ENCODE measurements at regions not wholly inside any gene's neighbourhood (a gene's known extent, or its start where the extent isn't known, plus 50 kb on each side); places are given as distances from the start of the nearest gene placed in this dataset.
"Not testable (repeated sequence)": the region's sequence is repeated elsewhere in the genome, so short reads cannot be mapped to it uniquely, and the experiment has no call there.

DNA sequence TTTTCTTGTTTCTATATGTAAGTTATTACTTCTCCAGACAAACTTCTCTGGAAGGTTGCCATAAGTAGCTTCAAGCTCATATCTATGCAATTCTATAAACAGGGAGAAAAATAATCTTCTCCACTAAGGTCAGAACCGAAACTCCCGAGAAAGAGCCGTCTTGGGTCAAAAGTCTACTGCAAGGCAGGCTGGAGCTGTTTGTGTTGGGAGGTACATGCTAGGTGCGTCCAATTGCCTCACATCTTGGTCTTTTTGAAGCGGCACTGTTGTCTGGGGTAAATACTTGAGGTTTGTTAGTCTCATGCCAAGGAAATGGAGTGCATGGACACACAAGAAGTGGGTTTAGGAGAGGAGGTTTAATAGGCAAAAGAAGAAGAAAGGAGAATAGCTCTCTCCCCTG is 674.7 kb upstream of the TMEM132C start:
- DNase-seq, result no peak

DNA sequence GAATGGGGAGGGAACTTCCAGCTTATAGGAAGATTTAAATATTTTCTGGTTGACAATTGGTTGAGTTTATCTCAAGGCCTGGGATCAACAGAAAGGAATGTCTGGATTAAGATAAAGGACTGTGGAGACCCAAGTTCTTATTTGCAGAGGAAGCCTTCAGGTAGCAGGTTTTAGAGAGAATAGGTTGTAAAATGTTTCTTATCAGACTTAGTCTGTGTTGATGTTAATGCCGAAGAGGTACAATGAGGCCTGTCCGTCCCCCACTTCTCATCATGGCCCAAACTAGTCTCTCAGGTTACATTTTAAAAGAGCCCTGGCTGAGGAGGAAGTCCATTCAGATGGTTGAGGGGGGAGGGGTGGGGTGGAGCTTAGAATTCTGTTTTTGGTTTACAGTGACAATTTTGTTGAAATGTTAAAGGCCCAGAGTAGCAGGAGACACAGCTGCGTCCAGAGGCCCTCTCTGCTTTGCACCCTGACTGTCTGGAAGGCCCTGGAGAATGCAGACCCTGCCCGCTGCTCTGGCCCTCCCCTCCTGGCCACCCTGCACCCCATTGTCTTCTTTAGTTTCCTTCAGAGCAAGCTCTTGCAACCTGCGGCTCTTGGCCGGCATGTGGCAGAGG is 672.5 kb upstream of the TMEM132C start:
- no peak for DNase-seq

DNA sequence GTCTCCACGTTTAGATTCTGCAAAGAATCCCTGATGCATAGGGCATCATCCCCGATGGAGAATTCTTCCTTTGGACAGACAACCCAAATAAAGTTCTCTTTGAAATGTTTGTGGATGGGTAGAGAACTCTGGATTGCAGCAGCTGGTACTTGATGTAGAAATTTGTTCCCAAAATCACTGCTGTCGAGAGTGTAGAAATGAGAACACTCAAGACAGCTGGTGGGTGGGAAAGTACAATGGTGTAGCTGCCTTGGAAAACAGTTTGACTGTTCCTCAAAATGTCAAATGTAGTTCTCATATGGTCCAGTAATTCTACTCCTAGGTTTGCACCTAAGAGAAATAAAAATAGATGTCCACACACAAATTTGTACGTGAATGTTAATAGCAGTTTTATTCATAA is 671.5 kb upstream of the TMEM132C start:
- no peak for DNase-seq

DNA sequence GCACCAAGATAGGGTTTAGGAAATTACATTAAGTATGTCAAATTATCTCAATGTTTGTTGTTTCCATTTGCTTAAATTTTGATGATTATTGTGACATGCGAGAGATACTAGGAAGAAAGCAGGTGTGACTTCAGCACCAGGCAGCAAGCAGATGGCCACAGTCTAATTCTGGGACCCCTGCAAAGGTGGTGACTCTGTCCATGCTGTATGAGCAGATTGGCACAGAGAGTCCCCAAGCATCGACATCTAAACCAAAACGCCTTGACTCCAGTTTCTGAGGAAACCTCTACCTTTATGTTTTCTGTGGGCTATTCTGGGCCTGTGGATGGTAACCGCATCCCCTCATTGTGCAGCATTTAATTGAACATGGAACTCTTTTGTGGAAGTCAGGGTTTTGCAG is 670.1 kb upstream of the TMEM132C start:
- no peak for DNase-seq

DNA sequence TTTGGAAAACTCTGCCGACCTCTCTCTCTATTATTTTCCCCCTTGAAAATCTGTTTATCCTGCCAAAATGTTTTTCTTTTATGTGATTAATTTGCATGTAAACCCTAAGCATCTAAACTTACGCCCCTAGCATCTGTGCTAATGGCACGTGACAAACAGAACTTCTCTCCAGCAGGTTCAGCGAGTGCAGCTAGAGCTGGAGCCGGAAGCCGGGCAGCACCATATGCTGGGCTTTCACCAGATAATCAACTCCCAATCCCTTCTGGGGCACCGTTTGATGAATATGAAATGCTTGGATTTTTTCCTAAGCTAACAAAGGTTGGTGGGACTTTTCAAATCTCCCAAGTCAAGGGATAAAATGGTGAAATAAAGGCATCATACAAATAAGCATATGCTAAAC is 667.5 kb upstream of the TMEM132C start:
- no peak for DNase-seq

DNA sequence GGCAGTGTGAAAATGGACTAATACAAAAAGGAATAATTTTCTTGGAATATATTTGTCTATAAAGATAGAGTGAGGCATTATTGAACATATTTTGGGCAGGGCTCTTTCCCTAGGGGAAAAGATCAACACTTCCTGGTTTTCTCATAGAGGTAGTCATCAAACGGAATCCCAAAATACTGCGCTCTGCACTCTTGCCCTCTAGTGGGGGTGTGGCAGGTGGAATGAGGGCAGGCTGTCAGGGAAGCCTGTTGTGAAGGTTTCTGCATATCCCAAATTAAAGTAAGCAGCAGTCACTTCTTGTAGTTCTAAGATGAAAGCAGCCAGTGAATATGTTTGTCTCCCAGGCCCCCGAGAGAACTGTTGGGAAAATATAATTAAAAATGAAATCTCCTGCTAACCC is 666.8 kb upstream of the TMEM132C start:
- DNase-seq, result no peak

DNA sequence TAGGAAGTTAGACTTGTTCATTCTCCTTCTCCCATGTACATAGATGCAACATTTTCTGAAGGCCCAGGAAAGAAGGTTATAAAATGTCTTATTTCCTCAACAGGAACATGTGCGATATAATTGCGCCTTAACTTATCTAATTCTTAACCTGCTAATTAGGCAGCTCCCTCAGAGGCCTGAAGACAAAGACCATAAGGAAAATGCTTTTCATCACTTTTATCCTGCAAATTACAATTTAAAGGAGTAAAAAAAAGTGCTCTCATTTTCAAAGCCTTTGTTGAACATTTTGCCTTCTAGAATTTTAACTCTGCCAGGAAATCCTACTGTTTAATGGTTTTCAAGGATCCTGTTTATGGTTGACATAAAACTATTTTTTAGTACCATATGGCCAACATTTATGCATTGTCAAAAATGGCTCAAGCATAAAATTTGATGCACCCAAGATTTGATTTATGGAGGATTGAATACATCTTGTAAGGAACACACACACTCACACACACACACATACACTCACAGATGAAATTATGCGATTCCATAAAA is 660.4 kb upstream of the TMEM132C start:
- no peak for DNase-seq

DNA sequence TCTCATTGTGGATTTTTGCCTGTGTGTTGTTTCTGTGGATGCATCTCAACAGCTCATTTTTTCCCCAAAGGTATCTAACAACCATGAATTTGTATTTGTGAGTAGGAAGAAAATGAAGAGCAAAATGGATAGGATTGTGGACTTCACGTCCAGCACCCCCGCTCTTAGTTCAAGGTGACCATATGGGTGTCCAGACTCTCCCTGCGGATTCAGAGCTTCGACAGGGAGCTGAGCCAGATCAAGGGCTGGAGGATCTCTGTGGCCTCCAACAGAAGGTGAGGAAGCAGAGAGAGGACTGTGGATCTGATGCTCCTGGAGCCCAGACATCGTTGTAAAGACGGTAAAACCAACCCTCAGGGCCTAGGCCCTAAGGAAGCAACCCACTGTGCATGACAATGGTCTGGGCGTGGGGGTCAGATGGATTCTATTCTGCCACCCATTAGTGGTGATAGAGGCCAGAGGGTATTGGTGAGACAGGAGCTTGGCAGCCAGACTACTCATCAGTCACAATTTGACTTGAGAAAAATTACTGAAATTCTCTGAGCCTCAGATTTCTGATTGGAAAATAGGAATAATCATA is 659.7 kb upstream of the TMEM132C start:
- no peak for DNase-seq

DNA sequence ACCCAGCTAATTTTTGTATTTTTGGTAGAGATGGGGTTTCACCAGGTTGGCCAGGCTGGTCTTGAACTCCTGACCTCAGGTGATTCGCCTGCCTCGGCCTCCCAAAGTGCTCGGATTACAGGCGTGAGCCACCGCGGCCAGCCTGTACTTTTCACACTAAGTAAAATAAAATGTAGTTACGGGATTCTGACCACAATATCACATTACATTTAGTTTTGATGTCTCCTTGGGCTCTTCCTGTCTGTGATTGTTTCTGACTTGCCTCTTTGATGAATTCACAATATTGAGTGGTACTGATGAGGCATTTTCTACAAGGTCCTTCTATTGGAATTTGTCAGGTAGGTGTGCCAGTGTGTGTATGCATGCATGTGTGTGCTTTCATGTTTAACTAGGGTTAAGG is 658.6 kb upstream of the TMEM132C start:
- not testable (repeated sequence) for DNase-seq

DNA sequence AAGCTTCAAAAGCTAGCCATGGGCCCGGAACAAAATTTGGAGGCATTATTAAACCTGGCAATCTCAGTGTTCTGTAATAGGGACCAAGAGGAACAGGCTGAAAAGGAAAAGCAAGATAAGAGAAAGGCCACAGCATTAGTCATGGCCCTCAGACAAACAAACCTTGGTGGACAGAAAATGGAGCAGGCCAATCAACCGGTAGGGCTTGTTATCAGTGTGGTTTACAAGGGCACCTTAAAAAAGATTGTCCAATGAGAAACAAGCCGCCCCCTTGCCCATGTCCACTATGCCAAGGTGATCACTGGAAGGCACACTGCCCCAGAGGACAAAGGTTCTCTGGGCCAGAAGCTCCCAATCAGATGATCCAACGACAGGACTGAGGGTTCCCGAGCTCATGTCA is 653.9 kb upstream of the TMEM132C start:
- DNase-seq, result no peak

DNA sequence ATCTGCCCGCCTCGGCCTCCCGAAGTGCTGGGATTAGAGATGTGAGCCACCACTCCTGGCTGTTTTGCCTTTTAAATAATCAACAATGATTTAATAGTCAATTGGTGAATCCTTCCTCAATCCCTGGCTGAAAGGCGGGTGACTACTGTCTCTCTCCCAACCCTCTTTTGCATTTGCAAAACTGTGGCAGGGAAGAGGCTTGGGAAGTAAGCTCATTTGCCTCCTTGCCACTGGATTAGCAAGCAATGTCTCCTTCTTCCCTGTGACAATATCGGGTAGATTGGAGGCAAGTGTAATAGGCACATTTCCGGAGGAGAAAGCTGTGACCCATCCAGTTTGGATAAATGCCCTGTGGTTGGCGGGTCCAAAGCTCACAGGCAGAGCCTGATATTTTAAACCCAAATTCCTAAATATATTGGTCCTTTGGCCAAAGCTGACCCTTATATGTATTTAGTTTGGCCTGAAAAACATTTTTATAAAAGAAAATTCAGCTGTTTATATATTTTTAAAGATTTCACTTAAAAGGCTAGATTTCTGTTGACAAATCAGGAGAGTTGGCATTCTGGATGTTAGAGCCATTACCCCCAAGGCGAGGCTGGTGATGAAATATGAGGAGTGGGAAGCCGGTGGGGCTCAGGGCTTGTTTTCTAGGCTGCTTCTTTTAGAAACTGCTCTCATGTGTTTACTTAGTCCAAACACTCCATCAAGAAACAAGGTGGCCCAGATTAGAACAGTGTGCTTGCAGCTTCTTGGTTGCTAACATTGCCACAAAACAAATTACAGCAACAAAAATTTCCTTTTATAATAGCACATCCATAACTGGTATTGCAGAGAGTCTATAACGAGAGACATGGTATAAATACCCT is 646.9 kb upstream of the TMEM132C start:
- no peak for DNase-seq

DNA sequence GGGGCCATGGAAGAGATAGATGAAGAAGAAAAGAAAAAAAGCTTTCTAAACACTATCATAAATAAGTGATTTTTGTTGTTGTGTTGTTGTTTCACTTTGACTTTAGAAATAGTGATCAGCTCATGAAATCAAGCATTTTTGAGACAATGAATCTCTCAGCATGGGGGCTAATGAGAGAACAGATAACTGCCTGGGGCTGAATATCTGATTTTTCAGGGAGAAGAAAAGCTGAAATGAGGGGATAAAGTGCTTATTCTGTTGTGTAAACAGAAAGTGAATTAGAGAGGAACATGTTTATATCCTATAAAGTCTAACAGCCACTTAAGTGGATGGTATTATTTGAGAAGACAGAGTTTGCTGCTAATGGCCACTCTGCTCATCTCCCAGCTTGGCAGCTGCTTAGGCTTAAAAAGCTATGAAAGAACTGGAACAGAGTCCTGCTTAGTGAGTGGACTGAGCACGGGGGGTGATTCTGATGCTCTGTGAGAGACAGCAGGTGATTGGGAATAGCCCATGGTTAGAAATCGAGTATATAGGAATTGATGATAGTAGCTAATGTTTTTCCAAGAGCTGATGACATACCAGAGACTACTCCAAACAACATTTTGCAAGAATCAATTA is 646.1 kb upstream of the TMEM132C start:
- DNase-seq, result peak; percentile 34

DNA sequence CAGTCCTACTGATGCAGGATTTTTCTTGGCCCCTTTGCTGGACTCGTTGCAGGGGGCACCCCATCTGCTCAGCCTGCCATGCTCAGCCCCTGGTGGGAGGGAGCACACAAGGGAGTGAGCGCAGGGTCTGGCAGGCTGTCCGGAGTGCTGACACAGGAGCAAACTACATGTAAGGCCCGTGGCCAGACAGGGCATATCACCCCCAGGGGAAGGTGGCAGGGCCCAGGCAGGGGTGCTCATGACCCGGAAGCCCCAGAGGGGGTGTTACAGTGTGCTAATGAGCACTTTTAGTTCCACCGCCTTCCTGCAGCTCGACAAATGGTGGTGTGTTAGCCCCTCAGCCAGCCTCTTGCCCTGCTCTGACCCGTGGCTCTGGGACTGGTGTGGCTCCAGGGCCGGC is 645.6 kb upstream of the TMEM132C start:
- DNase-seq, result no peak

DNA sequence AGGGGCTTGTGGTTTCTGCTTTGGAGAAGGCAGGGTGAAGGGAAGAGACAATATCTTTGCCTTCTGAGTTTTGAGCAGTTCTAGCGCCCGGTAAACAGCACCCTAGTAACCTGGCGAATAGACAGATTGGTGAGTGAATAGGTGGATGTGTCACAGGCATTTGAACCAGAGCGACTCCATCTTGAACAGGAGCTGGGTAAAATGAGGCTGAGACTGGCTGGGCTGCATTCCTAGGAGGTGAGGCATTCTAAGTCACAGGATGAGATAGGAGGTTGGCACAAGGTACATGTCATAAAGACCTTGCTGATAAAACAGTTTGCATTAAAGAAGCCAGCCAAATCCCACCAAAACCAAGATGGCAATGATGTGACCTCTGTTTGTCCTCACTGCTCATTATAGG is 643.6 kb upstream of the TMEM132C start:
- DNase-seq, result no peak

DNA sequence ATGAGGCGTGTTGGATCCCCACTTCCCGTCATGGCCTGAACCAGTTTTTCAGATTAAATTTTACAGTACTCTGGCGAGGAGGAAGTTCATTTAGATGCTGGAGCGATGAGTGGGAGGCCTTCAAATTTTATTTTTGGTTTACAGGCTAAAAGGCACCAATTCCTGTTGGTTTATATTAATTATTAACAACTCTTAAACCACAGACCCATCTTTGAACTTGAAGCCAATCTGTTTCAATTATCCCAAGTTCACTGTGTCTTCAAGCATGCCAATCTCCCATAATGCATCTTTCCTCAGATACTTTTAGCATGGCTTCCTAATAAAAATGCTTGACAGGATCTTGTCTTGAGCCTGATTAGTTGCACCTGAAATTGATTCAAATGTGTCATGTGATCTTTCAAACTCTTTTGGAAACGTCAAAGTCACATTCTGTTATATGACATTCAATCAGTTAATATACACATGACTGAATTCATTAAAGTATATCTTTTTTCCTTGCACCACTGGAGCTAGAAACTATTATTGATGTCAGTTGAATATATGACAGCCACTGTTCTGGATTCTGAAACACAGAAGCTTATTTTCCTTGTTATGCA is 641.7 kb upstream of the TMEM132C start:
- DNase-seq, result no peak

DNA sequence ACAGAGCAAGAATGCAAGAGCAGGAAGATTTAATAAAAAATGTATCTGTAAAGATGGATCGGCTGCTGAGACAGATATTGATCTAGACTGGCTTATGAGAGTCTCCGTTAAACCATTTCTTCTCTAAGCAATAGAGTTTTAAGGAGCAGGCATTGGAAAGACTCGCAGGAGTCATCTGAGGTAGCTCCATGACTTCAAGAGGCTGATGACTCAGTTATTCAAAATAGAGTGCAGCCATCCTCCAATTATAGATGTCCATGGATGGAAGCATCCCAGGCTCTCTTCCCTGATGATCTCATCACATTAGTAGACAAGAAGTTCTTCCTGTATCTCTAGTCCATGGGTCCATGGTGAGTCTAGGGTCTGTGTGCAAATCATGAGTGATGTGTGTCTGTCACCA is 638.3 kb upstream of the TMEM132C start:
- no peak for DNase-seq

DNA sequence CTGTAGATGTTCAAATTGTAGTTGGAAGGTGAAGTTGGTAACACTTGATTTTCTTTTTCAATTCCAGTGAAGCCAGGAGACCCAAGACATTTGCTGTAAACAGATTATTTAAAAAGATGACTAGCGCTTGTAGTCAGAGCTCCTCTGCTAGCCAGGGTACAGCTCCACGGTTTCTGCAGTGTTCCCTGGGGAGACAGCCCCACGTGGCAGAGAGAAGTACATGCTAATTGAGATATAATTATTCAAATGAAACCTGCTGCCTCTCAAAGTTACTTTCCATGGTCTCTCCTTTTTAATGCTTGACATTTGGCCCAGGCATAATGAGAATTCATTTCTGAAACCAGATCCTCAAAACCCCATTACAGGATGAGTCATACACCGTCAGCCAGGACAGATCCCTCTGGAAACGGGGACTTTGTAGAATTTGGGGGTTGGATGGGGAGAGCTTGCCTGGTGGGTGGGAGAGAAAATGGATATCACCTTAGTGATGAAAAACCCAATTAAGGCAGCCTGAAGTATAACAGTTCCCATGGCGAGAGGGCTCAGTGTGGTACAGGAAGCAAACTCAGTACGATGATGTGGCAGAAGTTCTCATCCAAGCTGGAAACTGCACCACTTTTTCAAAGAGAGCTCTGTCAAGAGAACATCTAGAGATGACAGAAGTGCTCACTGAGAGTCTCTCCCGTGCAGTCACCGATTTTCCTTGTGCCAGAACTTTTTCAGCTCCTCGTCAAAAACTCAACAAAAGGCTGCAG is 637.7 kb upstream of the TMEM132C start:
- no peak for DNase-seq

DNA sequence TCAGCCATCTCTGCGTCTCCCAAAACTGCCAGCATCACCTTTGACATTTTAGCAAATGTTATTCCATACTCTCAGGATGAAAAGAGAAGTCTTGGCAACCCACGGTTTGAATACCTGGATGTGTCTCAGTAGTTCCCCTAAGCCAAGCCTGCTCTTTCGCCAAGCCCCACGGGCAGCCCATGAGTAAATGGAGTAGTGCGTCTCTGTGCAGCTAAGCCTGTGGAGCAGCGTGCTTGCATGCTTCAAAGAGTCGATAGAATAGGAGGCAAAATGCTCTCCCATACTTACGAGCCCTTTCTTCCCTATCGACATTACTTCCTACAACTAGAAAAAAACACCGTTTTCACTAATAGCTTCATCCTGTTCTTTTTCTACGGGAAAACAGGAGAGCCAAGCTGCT is 634.5 kb upstream of the TMEM132C start:
- no peak for DNase-seq

DNA sequence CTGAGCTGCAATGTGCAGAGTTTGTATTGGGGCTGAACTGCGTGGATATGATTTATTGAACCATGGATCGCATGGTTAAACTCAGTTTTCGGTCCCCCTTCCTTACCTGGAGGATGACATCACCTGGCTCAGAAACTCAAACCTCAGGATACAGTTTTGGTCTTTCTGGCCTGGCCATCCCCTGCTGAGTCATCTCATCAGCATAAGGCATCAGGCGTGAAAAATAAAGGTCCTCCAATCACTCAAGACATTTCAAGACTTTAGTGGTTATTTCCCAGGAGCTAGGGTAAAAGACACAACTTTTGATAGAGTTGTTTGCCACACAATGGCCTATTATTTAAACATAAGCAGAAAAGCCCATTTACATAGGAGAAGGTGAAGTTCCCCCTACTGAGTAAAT is 631.1 kb upstream of the TMEM132C start:
- no peak for DNase-seq

DNA sequence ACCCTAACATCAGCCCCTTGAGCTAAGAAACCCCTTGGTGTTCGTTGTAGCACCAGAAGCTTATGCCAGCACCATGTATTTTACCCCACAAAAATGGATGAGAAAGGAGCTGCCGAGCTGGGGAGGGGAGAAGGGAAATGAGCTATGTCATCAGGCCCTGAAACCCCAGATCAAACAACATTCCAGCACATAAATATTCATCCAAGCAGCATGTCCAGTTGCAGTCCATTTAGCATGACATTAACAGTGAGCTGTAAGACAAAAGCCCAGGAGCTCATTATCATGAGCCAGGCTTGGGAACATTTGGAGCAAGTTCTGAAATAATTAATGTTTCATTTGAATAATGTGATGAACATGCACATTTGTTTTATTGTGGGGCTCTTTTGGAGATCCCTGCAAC is 630.1 kb upstream of the TMEM132C start:
- DNase-seq, result no peak

DNA sequence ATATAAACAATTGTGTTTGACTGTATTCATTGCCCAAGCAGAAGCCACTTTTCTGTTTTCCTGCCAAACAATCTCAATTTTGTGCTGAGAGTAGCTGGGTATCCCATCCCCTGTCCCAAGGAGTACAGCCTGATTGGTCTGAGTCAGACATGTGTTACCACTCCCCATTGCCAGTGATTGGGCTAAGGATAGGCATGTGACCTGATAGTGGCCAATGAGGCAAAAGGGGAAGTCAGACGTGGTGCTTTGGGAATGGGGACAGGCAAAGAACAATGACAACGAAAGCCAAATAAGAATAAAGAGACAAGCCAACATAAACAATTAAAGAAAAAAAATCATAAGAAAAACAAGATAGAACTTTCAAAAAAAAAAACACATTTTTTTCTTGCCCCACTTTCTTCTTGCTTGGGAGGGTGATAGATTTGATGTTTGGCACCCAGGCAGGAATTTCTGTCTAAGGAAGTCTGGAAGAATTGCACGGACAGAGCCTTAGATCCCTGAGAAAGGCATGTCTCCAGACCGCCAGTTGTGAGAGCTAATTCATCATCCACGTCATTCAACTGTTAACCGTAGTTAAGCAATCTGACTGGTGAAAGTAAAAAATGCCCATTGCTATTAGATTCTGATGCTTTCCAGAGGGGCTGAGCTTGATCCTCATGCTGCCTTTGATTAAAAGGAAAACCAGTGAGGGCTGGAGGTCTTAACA is 626.6 kb upstream of the TMEM132C start:
- DNase-seq, result no peak

DNA sequence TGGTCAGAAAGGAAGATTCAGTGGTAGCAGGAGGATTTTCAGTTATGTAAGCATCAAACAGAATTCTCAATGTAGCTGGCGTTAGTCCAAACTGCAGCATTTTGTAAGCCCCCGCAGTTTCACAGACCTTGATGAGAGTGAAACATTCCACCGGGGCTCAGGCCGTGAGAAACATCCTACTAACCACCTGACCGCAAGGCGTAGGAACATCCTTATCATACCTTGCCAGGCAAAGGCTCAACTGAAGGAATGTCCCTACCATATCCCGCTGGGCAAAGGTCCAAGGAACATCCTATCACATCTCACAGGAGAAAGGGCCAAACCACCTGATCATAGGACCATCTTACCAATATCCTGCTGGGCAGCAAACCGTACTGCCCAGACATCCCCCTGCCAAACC is 624.8 kb upstream of the TMEM132C start:
- DNase-seq, result no peak
